NCI-H526 treated with DMSO at 0.1 percent for 48 hours (cell line): ENCODE measurements at regions not wholly inside any gene's neighbourhood (a gene's known extent, or its start where the extent isn't known, plus 50 kb on each side); places are given as distances from the start of the nearest gene placed in this dataset.

ENCODE experiments used
- DNase-seq: peaks from one replicate; lab custom pipeline; 2025; lab: John Stamatoyannopoulos, UW

DNA sequence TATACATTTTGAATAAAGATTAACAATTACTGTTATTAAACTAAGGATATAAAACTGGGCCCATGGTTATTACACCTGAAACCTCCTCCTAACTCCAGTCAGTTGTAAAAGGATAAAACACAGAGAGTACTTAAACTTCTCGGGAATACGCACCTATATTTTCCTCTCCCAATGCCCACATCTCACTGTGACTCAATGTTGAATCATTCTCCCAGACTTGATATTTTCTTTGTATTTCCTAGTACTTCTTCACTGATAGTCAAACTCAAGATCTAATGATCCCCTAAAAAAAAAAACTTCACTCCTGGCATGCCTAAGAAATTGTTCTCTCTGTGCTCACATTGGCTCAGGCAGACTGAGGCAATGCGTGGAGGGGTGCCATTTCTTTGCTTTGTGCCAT, 212.5 kb upstream of the DKK2 start:
- DNase-seq, result no peak

- DNase-seq, result no peak
Observed at GRCh38 chr4:107247738-107248137, 211.6 kb upstream of the DKK2 start.

DNA sequence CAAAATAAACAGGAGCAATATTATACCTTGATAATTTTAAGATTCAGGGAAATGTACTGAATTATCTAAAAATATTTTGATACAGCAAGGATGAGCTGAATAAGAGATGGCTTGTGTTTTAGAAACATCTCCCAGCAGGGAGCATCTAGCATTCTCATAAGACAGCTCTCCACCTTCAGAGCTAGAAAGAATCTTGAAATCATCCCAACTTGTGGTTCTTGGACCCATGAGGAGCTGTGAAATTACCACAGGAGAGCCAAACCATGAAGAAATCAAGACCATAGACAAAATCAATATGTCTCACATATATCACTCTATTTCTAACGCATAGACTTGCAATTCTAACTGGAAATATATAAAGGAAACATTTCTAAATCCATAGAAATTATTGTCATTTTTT, 210.6 kb upstream of the DKK2 start:
- DNase-seq, result no peak

- DNase-seq, result no peak
Observed at GRCh38 chr4:107243141-107243781, 207.1 kb upstream of the DKK2 start.

DNA sequence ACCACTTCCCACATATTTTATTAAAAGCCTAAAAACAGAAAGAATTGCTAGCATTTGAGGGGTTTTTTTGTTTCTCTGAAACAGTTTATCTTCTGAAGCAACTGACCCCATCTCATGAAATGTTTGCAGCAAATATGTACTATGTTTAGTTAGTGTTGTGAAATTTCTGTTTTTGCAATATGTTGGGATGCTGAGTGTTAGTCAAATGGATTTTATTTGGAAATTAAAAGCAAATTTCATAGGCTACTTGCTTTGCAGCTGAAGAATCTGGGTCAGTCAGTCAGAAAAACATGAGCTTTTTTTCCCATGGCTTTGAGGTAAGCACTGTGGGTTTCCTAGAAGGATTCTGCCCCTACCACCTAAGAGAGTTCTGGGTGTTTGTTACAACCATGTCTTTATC, 184.9 kb upstream of the DKK2 start:
- no peak for DNase-seq

- DNase-seq, result no peak
Observed at GRCh38 chr4:107219681-107220080, 183.6 kb upstream of the DKK2 start.

DNA sequence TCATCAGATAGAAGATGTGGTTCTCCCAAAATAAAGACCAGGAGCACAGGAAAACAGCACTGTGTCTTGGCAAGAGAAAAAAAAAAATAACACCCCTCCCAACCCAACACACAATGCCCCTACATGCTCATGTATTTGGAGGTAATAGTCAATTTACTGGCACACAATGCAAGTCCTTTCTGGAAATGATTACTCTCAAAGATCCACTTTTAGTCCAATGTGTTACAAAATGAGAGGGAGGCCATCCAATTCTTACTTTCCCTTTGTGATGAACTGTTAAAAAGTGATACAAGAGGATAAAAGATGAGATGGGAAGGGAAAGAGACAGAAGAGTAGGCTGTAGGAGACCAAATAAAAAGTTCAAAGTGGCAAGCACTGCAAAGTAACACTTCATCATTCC, 180.3 kb upstream of the DKK2 start:
- no peak for DNase-seq

DNA sequence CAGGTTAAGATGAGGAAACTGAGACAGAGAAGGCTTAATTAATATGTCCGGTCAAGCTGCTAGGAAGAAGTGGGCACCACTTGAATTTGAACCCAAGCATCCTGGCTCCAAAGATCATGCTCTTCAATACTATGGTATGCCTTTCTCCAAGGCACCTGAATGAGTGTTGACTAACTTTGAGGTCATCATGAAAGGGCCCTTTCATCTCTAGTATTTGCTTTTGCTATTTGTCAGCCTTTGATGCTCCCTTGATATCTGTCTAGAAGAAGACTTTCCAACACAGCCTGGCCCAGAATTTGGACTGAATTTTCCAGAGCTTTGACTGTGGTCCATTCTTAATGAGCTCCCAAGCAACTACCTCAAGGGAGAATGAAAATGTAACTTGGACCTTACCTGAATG, 179.1 kb upstream of the DKK2 start:
- DNase-seq, result no peak

DNA sequence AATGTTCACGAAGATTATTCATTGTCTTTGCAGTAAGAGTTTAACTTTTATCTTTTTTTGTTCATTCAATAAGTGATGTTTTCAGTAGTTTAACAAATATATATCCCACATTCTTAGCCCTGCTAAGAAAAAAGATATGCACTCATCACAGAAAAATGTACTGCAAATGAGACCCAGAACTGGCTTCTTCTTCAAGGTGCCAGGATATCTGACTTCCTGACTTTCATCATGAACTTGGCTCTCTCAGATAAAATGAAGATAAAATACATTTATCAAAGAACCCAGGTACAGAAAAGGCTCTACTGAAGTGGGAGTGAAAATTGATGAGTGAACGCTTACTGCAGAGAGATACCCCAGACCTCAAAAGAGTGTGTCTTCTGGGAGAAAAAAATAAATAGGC, 177.8 kb upstream of the DKK2 start:
- no peak for DNase-seq

DNA sequence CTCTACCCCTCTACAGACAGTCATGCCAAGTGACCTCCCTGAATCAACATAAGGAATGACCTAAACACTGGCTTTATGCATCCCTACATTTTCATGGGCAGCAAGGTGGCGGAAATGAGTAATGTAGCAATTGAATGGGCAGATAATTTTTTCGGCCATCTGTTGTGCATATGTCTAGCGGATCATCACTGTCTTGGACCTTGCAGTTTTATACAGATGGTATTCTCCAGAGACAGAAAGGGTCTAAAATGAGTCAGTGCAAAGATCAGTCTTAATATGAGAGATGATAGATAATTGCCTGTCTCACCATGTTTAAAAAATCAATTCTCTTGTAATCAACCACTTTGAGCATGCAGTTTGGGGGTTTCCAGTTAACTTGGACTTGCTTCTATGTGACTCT, 177.3 kb upstream of the DKK2 start:
- no peak for DNase-seq

- DNase-seq, result no peak
Observed at GRCh38 chr4:107212565-107212964, 176.5 kb upstream of the DKK2 start.

- DNase-seq, result no peak
Observed at GRCh38 chr4:107210450-107211239, 174.5 kb upstream of the DKK2 start.

DNA sequence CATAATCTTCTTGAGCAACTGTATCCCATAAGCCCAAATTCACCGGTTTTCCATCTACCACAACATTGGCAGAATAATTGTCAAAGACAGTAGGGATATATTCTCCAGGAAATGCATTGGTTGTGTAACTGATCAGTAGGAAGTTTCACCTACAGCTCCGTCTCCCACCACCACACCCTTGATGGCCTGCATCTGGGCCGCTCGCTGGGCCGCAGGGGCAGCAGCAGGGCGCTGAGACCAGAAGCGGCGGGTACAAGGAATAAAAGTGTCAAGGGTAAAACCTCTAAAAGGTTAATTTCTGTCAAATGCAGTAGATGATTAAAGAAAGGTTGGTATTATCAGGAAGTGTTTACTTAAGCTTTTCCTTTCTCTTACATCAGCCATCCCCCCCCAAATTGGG, 167.6 kb upstream of the DKK2 start:
- no peak for DNase-seq

DNA sequence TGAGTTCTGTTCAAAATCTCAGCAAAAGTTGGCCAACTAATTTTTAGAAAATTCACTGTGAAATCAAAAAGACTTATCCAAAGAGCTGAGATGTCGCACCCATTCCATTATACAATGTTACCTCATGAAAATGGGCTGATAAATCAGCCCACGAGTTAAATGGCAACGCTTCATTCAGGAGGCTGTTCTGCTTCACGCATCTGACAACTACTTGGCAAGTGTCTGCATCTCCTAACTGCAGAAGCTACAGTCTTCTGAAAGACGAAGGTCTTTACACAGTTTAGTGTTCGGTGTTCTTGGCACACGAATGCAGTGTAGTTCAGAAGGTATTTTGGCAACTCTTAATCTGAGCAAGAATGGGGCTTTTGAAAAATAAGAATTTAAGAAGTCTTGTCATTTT, 166.6 kb upstream of the DKK2 start:
- DNase-seq, result no peak

DNA sequence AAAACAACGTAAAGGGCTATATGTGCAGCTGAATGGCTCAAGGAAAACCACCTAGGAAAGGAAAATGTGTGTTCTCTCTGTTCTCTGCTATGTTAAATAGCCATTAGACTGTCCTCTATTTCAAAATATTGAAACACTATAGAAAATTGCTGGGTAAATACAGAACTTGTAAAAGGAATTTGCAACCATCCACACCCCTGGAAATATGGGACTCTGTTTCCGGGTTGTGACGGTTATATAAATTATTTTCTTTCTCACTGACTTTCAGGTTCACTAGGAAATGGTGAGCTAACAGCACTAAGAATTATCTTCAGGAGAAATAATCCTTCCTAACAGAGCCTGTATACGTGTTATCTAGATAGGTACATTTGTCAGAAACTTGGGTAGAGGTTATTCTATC, 161.0 kb upstream of the DKK2 start:
- no peak for DNase-seq

- DNase-seq, result no peak
Observed at GRCh38 chr4:107196312-107196711, 160.2 kb upstream of the DKK2 start.

GRCh38 chr4:107194005-107194404, 157.9 kb upstream of the DKK2 start:
- no peak for DNase-seq

DNA sequence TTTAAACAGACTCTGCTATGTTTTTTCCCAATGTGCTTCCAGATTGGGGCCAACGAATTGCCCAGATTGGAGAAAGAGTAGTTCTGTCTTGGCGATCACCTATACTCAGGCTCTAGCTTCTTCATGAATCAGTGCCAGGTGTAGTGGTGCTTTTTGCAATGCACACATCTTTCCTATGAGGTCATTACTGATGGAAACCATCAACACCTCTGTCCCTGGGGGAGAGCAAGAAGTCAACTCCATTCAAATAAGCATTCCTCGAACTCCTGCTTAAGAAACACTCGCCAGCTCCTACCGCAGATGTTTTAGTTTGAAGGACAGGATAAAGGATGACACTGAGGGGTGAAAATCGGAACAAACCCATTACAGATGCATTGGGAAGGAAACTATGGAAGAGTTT, 156.5 kb upstream of the DKK2 start:
- DNase-seq, result no peak

GRCh38 chr4:107187091-107187490, 151.0 kb upstream of the DKK2 start:
- DNase-seq, result no peak

- peak; percentile 47 for DNase-seq
Observed at GRCh38 chr4:107183155-107183774, 147.2 kb upstream of the DKK2 start.

DNA sequence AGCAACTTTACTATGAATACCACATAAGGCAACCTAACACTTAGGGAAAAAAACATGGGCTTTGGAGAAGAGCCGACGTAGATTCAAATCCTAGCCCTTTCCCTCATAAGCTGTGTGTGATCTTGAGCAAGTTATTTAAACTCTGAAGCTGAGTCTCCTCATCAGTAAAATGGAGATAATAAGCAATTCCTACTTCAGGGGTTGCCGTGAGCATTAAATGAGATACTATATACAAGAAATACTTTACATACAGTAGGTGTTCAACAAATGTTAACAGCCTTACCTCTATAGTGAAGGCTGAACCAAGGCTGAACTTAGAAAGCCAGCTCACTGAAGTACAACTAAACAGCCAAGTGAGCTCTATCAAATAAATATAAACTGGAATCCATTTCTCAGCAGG, 146.2 kb upstream of the DKK2 start:
- DNase-seq, result no peak

- DNase-seq, result no peak
Observed at GRCh38 chr4:107166873-107167450, 130.8 kb upstream of the DKK2 start.

DNA sequence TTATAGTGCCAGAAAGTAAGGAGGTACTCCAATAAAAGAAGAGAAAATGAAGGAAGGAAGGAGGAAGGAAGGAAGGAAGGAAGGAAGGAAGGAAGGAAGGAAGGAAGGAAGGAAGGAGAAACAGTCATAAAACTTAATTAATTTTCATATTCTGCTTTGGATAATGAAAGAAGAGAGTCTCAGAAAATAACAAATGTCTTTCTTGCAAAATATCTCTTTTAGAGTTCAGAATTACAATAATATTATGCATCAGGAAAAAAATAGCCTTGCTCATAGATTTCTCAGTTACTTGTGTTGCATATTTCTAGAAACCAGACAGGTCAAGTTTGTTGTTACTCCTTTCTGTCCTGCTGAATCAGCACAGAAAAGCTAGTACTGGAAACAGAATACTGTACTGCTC, 130.1 kb upstream of the DKK2 start:
- no peak for DNase-seq
